RCC 7860 (cell line): ENCODE measurements at regions not wholly inside any gene's neighbourhood (a gene's known extent, or its start where the extent isn't known, plus 50 kb on each side); places are given as distances from the start of the nearest gene placed in this dataset.
"Not testable (repeated sequence)": the region's sequence is repeated elsewhere in the genome, so short reads cannot be mapped to it uniquely, and the experiment has no call there.

Experiments
- DNase-seq: peaks from one replicate; pipeline ENCODE4 v3.0.0-alpha.2; 2015; ENCODE audit warnings: low spot score
- FAIRE-seq: peaks from 2 replicates; lab custom pipeline; 2012; peaks lifted over from hg19 to GRCh38; lab: Jason Lieb, UNC

DNA sequence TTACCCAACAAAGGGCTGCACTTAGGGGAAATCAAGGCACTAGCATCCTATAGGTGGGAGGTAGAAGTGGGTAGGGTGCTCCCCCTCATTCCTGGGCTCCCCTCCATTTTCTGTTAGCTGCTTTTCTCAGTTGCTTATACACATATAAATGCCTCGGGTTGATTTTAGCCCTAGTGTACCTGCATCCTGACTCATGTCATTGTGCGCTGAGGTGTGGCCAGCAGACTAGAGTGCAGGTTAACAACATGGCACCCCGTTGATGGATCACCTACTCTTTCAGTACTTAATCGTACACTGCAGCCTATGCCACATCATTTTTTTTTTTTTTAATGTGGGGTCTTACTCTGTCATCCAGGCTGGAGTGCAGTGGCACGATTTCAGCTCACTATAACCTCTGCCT is 144.0 kb upstream of the ITGB1 start:
- no peak for FAIRE-seq
- no peak for DNase-seq

DNA sequence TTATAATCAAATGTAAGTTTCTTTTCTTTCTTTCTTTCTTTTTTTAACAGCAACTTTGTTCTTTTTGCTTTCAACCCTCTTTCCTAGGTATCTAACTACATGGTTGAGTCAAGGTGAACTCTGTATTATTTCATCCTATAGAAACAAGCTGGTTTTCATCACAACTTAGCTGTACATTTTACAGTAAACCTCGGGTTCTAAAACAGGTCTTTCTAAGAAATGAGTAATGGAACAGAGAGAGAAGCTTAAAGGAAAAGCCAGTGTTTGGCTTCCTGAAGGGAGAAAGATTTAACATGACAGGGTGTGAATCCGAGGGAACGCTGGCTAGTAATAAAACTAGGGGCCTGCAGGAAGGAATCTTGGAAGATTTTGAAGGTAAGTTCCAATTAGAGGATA is 143.4 kb upstream of the ITGB1 start:
- DNase-seq = no peak
- FAIRE-seq = no peak

GRCh38 chr10:33100781-33101391 is 142.9 kb upstream of the ITGB1 start:
- no peak for DNase-seq
- FAIRE-seq = no peak

- FAIRE-seq (no peak), DNase-seq (no peak)
Observed at GRCh38 chr10:33099748-33100147, 141.7 kb upstream of the ITGB1 start.

DNA sequence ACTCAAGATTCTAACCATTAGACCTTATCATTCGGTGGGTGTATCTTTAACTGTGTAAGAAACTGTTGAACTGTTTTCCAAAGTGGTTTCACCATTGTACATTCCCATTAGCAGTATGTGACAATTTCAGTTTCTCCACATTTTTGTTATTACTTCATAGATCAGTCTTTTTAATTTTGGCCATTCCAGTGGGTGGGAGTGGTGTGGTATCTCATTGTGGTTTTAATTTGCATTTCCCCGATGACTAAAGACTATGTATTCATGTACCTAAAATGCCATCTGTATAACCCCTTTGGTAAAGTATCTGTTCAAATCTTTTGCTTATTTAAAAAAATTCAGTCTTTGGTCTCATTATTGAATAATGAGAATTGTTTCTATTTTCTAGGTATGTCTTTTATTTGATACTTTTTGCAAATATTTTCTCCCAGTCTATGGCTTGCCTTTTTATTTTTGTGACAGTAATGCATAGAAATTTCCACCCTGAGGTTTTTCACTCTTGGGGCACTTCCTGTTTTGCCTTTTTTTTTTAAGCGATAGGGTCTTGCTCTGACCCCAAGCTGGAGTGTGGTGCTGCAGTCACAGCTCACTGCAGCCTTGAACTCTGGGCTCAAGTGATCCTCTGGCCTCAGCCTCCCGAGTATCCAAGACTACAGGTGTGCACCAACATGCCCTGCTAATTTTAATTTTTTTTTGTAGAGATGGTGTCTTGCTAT is 141.1 kb upstream of the ITGB1 start:
- no peak for DNase-seq
- no peak for FAIRE-seq

DNA sequence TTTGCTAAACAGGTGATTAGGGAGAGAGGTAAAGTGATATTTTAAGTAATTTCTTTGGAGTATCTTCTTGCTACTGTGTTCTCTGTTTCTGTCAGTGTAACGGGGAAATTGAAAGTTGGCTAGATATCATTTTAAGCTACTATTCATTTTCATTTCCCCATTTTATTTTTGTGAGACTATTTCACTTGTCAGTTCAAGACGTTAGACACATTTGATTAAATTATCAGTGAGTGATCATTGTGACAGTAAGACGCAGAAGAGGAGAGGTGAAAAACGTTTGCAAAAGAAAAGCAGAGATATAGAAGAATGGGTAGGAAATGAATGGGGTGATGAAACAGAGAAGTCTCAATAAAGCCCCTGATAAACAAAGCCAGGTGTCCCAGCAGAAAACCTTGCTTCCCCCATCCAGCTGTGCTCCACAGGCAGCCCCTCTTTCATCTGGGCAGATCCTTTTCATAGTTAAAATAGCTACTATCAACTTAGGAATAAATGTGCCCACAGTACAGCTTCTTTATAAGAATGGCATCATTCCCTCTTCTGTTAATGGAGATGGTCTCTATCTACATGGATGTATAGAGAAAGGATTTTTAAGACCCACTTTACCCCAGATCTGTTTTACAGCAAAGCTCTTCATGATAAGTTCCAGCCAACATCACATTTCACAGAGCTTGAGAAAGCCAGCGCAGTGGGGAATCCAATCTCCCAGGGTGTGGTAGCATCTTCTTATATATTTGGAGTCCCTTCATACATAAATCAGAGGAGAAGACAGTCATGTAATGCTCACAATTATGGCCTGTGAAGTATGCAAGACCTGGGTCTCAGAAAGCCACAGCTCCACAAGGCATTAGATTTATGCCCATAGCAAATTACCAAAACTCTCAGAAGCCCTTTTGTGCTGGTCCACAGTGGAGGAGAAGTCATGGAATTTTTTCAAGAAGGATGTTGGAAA is 138.1 kb upstream of the ITGB1 start:
- FAIRE-seq (no peak), DNase-seq (no peak)

DNA sequence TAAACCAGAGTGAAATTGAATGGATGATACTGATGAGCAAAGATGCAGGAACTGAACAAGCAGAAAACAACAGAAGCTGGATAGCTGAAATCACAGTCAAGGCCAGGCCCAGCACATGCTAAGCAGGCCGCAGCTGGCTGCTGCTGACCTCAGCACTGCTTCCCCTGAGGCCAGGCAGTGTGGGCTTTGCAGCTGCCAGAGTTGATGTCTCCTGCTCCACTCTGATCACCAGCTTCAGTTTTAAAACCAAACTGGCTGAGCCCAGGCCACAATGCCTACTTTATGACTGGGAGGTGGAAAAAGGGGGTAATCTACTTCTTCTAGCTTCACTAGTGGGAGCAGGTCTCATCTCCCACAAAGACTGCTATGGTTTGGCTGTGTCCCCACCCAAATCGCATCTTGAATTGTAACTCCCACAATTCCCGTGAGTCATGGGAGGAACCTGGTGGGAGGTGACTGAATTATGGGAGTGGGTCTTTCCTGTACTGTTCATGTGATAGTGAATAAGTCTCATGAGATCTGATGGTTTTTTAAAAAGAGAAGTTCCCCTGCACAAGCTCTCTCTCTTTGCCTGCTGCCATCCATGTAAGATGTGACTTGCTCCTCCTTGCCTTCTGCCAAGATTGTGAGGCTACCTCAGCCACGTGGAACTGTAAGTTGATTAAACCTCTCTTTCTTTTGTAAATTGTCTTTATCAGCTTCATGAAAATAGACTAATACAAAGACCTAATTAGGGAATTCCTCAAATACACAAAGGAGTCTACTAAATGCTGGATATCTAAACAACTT is 136.4 kb upstream of the ITGB1 start:
- FAIRE-seq (no peak), DNase-seq (no peak)

DNA sequence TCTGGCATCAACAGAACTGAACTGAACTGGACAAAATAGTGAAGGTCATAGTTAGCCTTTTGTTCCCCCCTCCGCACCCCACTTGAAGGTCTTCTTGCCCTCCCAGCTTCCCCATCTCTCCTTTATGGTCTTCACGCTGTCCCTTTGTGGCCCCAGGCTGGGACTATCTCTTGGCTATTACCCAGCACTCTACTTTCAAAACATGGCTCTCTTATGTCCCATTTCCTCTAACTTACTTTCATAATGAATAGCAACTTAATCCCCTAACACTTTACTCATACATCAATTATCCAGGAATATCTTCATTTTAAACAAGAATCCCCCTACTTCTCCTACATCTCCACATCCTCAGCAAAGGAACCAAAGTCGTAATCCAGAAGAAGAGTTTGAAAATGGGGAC is 135.3 kb upstream of the ITGB1 start:
- DNase-seq = no peak
- no peak for FAIRE-seq

GRCh38 chr10:33092596-33092995 is 134.6 kb upstream of the ITGB1 start:
- DNase-seq = no peak
- no peak for FAIRE-seq

GRCh38 chr10:33091201-33091600 is 133.2 kb upstream of the ITGB1 start:
- no peak for DNase-seq
- FAIRE-seq = no peak

GRCh38 chr10:33088990-33089389 is 131.0 kb upstream of the ITGB1 start:
- DNase-seq = no peak
- no peak for FAIRE-seq

DNA sequence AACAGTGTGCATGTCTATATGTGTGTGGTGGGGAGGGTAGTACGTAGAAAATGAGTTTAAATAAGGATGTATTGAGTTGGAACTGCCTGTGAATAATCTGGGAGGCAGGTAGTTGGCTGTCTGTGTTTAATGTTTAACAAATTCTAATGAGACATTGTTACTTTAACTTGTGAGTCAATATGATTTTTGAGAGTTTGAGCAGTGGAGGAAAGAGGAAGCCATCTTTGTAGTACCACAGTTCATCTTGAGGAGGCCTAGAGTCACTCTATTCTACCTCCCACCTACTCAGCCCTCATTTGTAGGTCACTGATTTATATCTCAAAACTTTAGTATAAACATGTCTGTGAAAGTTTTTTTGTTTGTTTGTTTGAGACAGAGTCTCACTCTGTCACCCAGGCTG is 129.9 kb upstream of the ITGB1 start:
- FAIRE-seq = peak; percentile 52
- DNase-seq = peak; percentile 30

GRCh38 chr10:33087152-33087551 is 129.1 kb upstream of the ITGB1 start:
- FAIRE-seq (no peak), DNase-seq (no peak)

DNA sequence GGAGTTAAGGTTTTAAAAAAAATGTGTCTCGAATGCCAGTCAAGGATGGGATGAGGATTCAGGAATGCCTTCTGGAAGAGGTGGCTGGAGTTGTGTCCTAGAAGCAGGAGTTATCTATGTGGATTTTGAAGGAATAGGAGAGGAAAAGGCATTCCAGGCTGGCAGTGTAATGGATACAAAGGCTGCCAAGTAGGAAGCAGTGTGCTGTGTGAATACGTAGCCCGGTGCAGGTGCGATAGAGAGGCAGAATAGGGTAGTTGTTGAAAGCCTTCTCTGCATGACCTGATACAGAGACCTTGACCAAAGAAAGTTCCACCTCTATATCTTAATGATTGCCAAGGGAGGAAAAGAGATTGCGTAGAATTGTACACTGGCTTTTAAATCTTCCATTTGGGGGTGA is 128.1 kb upstream of the ITGB1 start:
- FAIRE-seq = no peak
- no peak for DNase-seq

DNA sequence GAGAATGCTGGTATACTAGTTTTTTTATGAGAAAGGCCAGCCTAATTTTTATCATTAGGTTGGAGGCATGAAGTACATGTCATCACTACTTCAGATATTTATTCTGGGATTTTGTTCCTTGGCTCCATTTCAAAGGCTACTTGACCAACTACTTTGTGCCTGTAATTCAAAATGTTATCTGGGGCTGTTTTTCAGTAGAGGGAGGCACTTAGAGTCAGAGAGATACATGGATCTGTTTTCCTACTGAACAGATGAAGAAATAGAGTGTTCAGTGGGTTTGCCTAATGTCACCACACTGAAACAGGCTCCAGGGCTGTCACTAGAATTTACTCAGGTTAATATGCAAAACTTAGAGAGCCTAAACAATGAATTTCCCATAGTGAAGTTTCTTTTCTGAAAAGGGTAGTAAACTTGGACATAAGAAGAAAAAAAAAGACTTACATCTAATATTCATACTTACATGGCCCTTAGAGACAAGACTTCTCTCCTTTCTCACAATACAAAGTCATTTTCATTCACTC is 127.3 kb upstream of the ITGB1 start:
- DNase-seq (no peak), FAIRE-seq (no peak)

DNA sequence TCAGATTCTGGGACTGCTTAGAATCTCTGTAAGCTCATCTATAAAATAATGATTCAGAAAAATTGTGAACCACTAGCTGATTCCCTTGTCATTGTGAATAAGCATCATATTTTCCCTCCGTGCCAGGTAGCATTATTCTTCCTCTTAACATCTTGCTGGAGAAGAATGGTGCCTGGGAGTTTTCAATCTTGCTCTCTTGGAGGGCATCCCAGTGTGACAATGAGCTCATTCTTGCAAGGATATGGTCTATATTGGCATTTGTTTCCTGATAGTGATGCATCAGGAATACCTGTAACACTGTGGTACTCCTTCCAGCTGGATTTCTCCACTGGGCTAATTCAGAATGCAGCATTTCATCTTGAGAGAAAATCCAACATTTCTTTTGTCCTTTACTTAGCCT is 126.4 kb upstream of the ITGB1 start:
- FAIRE-seq = no peak
- DNase-seq = no peak

- FAIRE-seq = no peak
- DNase-seq = no peak
Observed at GRCh38 chr10:33082373-33082895, 124.4 kb upstream of the ITGB1 start.

GRCh38 chr10:33080467-33080866 is 122.4 kb upstream of the ITGB1 start:
- not testable (repeated sequence) for DNase-seq

GRCh38 chr10:33074443-33074842 is 116.4 kb upstream of the ITGB1 start:
- FAIRE-seq (no peak), DNase-seq (no peak)

More at GRCh38 chr10:33080467-33080866, 122.4 kb upstream of the ITGB1 start:
- not testable (repeated sequence) for FAIRE-seq

- FAIRE-seq = no peak
- DNase-seq = no peak
Observed at GRCh38 chr10:33073641-33074415, 115.8 kb upstream of the ITGB1 start.
